ENCODE measurements at regions not wholly inside any gene's neighbourhood (a gene's known extent, or its start where the extent isn't known, plus 50 kb on each side); places are given as distances from the start of the nearest gene placed in this dataset.

- no peak overlapping the region for H3K23ac ChIP-seq (ENCODE audit: insufficient read length)
Observed at GRCh38 chr18:40789286-40789685, 1165.7 kb upstream of the PIK3C3 start.

More at GRCh38 chr18:40789286-40789685, 1165.7 kb upstream of the PIK3C3 start:
- FAIRE-seq (no peak), DNase-seq (ENCODE audit: low read depth in 1 of 2, low spot score in 2 of 2) (no peak)
- H3K4ac ChIP-seq (replicated peaks; ENCODE audit: insufficient read length, low read depth, low read length) = no peak overlapping the region
- no peak for TF ChIP-seq SP4 (IDR thresholded peaks at IDR 0.05; ENCODE audit: low read length)
- no peak for TF ChIP-seq MAX (IDR thresholded peaks at IDR 0.05)
- no peak for TF ChIP-seq EZH2 (IDR thresholded peaks at IDR 0.05; ENCODE audit: low read depth, low read length, severe bottlenecking)
- TF ChIP-seq TAF7 (optimal IDR thresholded peaks at IDR 0.05; ENCODE audit: borderline replicate concordance, low read depth, low read length) = no peak
- TF ChIP-seq EP300 (IDR thresholded peaks at IDR 0.05; ENCODE audit: borderline replicate concordance in 1 of 2, low read depth in 2 of 2, low read length in 2 of 2) = no peak
- no peak overlapping the region for H2AFZ ChIP-seq (ENCODE audit: low read length)
- H3K27ac ChIP-seq (ENCODE audit: low read depth, low read length) = no peak overlapping the region
- no peak overlapping the region for H3K18ac ChIP-seq (ENCODE audit: extremely low read depth, low read length)
- no peaks in the 10 kb centered on the region for H3K23me2 ChIP-seq (ENCODE audit: low read depth, low read length)
- no peak overlapping the region for H2BK15ac ChIP-seq (ENCODE audit: low read length)
- no peak overlapping the region for H2BK12ac ChIP-seq (ENCODE audit: low read depth, low read length)
- no peak overlapping the region for H3K56ac ChIP-seq (replicated peaks; ENCODE audit: insufficient read length, low read depth, low read length)
- H2AK5ac ChIP-seq (ENCODE audit: low read depth, low read length) = no peak overlapping the region
- no peak overlapping the region for H3K9ac ChIP-seq (replicated peaks in 1 of 4; ENCODE audit: extremely low read depth in 1 of 4, low read depth in 3 of 4, low read length in 3 of 4)
- no peaks in the 10 kb centered on the region for H4K20me1 ChIP-seq (replicated peaks in 1 of 2; ENCODE audit: control insufficient read depth in 1 of 2, insufficient read depth in 2 of 2, low read length in 2 of 2)
- H3K14ac ChIP-seq (ENCODE audit: insufficient read length) = no peak overlapping the region
- H2BK20ac ChIP-seq (ENCODE audit: low read length) = no peak overlapping the region
- H3K79me1 ChIP-seq (ENCODE audit: low read depth, low read length) = no peaks in the 10 kb centered on the region
- no peak overlapping the region for H2BK5ac ChIP-seq (ENCODE audit: low read depth, low read length)
- H2BK120ac ChIP-seq (replicated peaks; ENCODE audit: low read depth, low read length) = no peak overlapping the region
- no peaks in the 10 kb centered on the region for H3K4me1 ChIP-seq (replicated peaks in 1 of 4; ENCODE audit: control insufficient read depth in 3 of 4, insufficient read depth in 4 of 4, low read length in 3 of 4)
- no peak overlapping the region for H3K4me2 ChIP-seq (ENCODE audit: insufficient read depth in 1 of 2, low read depth in 2 of 2, low read length in 2 of 2)
- 84% methylated on average over 4 of the region's 4 CpGs; no CpG with 5 or more reads in 1 of the 2 experiments for whole genome bisulfite sequencing, 2 experiments (ENCODE audit: extremely low coverage in 1 of 2, insufficient coverage in 1 of 2, insufficient read length in 1 of 2, insufficient replicate concordance in 2 of 2, low coverage in 1 of 2, low lambda C conversion rate in 2 of 2, missing lambda C conversion rate in 1 of 2)
- no peaks in the 10 kb centered on the region for H3K27me3 ChIP-seq (replicated peaks in 1 of 4; ENCODE audit: control insufficient read depth in 3 of 4, extremely low read depth in 1 of 4, insufficient read depth in 3 of 4, low read length in 3 of 4)
- no peak overlapping the region for H4K91ac ChIP-seq (replicated peaks; ENCODE audit: insufficient read length, low read length)
- no peaks in the 10 kb centered on the region for H3K79me2 ChIP-seq (ENCODE audit: control insufficient read depth in 1 of 2, insufficient read depth in 2 of 2, low read length in 2 of 2)
- H3K36me3 ChIP-seq (ENCODE audit: control insufficient read depth in 2 of 4, insufficient read depth in 4 of 4, low read length in 3 of 4) = no peaks in the 10 kb centered on the region
- POLR2A ChIA-PET (ENCODE audit: partially characterized antibody) = no interaction called here
- CTCF ChIA-PET (ENCODE audit: partially characterized antibody) = no interaction called here
- peaks cover 0 to 3% of the 10 kb centered on the region in 2 experiments; a peak in 1 of 4 replicates for H3K9me3 ChIP-seq (ENCODE audit: insufficient read depth in 2 of 2, low read depth in 1 of 2, low read length in 1 of 2)
- H4K8ac ChIP-seq (ENCODE audit: extremely low read depth, insufficient read depth, low read length) = no peak overlapping the region
- no peak overlapping the region for H3K4me3 ChIP-seq (ENCODE audit: extremely low read depth in 1 of 4, insufficient read depth in 2 of 4, low read depth in 3 of 4, low read length in 4 of 4)
- no peak overlapping the region for H4K5ac ChIP-seq (ENCODE audit: insufficient read length, low read depth, low read length)

All from H1 (cell line).